HFF-Myc (cell line): ENCODE measurements at regions not wholly inside any gene's neighbourhood (a gene's known extent, or its start where the extent isn't known, plus 50 kb on each side); places are given as distances from the start of the nearest gene placed in this dataset.

Source experiments
- DNase-seq: peaks from one replicate; pipeline ENCODE4 v3.0.0-alpha.2; 2011; ENCODE audit warnings: low read depth; ENCODE audit errors: extremely low read depth
- H3K4me3 ChIP-seq: replicated peaks from 2 replicates; pipeline ENCODE4 v1.5.1; 2011; ENCODE audit warnings: low read depth, mild to moderate bottlenecking, control low read depth, low read length
- TF ChIP-seq, protein P1 (sequence below): IDR thresholded peaks from 2 replicates; pipeline ENCODE4 v1.5.1; 2012; ENCODE audit warnings: mild to moderate bottlenecking, low read depth, low read length, control low read depth; ENCODE audit errors: missing control alignments

DNA sequence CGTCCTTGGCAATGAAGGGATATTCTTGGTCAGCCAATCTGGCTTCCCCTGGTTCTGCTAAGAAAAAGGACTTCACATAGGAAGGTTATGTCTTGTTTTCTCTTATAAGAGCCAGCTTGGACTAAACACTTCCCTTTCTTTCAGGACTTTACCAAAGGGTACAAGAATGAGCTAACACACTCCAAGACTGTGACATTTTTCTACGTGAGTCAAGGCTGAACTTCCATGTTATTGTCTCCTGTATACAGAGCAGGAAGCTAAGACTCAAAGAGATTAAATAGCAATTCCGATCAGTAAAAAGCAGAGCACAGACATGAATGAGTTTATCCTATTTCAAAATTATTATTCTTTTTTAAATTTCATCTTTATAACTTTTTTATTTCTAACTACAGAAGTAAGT lies 63.3 kb upstream of the STT3B start:
- TF ChIP-seq, protein P1, sequence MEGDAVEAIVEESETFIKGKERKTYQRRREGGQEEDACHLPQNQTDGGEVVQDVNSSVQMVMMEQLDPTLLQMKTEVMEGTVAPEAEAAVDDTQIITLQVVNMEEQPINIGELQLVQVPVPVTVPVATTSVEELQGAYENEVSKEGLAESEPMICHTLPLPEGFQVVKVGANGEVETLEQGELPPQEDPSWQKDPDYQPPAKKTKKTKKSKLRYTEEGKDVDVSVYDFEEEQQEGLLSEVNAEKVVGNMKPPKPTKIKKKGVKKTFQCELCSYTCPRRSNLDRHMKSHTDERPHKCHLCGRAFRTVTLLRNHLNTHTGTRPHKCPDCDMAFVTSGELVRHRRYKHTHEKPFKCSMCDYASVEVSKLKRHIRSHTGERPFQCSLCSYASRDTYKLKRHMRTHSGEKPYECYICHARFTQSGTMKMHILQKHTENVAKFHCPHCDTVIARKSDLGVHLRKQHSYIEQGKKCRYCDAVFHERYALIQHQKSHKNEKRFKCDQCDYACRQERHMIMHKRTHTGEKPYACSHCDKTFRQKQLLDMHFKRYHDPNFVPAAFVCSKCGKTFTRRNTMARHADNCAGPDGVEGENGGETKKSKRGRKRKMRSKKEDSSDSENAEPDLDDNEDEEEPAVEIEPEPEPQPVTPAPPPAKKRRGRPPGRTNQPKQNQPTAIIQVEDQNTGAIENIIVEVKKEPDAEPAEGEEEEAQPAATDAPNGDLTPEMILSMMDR = no peak

DNA sequence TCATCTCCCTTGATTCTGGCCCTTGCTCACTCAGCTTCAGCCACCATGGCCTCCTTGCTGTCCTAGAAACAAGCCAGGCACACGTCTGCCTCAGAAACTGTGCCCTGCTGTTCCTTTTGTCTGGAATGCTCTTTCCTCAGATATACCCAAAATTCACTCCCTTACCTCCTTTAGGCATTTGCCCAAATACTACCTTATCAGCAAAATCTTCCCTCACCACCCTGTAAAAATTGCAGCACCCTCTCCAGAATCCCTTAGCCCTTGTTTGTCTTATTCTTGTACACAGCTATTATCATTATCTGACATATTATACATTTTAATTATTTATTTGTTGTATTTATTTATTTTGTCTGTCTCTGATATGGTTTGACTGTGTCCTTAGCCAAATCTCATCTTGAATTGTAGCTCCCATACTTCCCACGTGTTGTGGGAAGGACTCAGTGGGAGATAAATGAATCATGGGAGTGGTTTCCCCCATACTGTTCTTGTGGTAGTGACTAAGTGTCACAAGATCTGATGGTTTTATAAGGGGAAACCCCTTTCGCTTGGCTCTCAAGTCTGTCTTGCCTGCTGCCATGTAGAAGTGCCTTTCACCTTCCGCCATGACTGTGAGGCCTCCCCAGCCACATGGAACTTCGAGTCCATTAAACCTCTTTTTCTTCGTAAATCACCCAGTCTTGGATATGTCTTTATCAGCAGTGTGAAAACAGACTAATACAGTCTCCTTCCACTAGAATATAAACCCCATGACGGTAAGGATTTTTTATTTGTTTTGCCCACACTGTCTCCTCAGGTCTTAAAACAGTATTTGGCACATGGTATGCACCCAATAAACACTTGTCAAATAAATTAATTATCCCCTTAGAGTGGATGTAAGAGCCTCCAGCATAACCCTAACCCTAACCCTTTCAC lies 60.0 kb upstream of the STT3B start:
- no peak overlapping the region for H3K4me3 ChIP-seq
- no peak for DNase-seq
- TF ChIP-seq, protein P1 = no peak

More for the DNA sequence above, 63.3 kb upstream of the STT3B start:
- no peak for DNase-seq
- no peak overlapping the region for H3K4me3 ChIP-seq

DNA sequence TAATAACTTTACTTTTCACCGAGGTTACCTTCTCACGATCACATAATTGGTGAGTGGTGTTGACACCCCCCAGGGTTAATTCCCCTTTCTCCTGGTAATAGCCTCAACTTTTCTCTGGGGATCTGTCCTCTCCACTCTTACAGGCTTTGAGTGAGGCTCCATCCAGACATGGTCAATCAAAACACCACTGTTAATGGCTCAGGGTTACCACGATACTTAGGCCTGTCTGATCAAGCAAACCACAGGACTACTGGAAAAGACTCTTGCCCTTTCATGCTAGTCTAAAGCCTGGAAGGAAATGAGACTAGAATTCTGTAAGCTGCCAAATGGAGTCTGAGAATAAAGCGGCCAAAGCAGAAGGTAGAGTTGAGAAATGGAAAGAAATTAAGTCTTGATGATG lies 56.5 kb upstream of the STT3B start:
- no peak for DNase-seq
- no peak overlapping the region for H3K4me3 ChIP-seq
- TF ChIP-seq, protein P1 = no peak

DNA sequence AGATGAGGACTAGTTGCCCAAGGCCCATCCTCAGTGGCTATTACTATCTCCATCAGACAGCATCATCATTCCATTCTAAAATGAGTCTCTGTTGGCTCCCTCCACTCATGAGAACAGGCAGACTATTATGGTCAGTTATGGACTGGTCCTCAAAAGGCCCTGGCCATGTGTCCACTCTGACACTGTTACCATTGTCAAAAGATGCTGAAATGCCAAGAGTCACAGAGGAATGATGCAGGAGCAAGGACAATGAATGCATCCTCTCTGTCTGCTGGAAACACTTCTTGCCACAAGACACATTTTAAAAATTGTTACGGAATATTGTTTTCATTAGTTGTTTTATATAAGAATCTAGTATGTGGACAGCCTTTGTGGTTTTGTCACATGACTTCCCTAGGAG lies 53.3 kb upstream of the STT3B start:
- TF ChIP-seq, protein P1 = no peak
- no peak for DNase-seq

DNA sequence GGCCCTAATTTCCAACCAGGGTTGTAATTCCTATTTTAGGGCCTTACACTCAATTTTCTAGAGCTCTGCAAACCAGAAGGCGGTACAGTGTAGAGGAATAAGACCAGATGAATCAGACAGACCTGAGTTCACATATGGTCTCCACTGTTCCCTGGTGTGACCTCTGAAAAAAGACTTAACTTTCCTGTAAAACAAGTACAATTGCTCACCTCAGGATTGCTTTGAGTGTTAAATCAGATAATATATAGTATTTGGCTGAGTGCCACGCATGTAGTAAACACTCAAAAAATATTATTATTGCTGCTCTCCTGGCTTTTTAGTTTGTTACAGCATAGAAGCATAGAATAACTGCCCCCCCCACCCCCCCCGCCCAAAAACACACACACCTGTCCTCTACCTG lies 51.0 kb upstream of the STT3B start:
- no peak overlapping the region for H3K4me3 ChIP-seq
- no peak for DNase-seq
- TF ChIP-seq, protein P1 = no peak

More for the DNA sequence above, 53.3 kb upstream of the STT3B start:
- no peak overlapping the region for H3K4me3 ChIP-seq

DNA sequence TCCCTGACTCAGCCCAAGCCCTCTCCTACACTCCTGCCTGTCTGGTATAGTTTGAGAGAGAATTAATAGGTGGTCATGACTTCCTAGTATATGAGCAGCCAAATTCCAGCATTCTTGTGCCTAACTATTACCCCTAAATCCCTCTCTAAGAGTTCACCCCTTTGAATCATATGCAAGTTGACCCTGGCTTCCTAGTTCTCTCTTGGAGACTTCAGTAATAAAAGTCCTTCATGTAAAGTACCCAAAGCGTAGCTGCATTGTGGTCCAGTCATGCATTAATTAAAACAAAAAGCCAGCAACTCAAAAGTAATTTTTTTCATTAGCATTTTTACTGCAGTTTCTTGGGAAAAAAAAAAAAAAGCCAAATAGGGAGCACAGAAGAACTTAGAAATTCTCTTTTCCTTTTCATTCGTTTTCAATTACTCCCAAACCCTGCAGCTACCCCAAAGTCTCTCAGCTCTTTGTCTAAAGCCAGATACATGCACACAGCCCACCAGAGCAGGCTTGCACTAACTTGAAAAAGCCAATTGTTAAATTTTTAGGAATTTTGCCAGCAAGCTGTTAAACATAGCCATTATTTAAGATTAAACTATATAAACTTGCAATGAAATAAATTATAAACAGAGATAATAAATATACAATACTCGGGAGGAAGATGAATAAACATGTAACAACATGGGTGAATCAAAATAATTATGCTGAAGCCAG lies 50.1 kb upstream of the STT3B start:
- TF ChIP-seq, protein P1 = no peak
- no peak overlapping the region for H3K4me3 ChIP-seq

More for the DNA sequence above, 50.1 kb upstream of the STT3B start:
- DNase-seq = no peak
